ENCODE measurements at regions not wholly inside any gene's neighbourhood (a gene's known extent, or its start where the extent isn't known, plus 50 kb on each side); places are given as distances from the start of the nearest gene placed in this dataset.

DNA sequence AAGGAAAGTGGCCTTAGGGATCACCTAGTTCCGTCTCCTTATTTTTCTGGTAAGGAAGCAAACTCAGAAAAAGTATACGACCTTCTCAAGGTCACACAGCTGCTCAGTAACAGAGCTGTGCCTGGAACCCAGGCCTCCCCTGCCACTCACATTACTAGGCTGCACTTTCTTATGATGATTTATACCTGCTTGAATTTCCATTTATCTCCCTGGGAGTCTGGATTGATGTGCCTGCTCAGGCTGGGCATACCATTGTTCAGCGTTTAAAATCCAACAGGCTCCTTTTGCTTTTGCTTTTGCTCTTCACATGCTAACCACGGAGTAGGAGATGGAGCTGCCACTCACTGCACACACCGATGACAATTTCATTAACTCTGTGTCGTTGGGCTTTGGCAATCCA lies 241.0 kb downstream of the OLFM4 start:
- H3K36me3 ChIP-seq = no peaks in the 10 kb centered on the region
- intact Hi-C loops (cut with DNase I) = no loop called here
- H3K4me1 ChIP-seq = no peaks in the 10 kb centered on the region
- no peak for TF ChIP-seq POLR2A (IDR thresholded peaks at IDR 0.05)
- TF ChIP-seq, protein P1, sequence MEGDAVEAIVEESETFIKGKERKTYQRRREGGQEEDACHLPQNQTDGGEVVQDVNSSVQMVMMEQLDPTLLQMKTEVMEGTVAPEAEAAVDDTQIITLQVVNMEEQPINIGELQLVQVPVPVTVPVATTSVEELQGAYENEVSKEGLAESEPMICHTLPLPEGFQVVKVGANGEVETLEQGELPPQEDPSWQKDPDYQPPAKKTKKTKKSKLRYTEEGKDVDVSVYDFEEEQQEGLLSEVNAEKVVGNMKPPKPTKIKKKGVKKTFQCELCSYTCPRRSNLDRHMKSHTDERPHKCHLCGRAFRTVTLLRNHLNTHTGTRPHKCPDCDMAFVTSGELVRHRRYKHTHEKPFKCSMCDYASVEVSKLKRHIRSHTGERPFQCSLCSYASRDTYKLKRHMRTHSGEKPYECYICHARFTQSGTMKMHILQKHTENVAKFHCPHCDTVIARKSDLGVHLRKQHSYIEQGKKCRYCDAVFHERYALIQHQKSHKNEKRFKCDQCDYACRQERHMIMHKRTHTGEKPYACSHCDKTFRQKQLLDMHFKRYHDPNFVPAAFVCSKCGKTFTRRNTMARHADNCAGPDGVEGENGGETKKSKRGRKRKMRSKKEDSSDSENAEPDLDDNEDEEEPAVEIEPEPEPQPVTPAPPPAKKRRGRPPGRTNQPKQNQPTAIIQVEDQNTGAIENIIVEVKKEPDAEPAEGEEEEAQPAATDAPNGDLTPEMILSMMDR (IDR thresholded peaks at IDR 0.05) = no peak
- H3K9me3 ChIP-seq = no peaks in the 10 kb centered on the region
- no peak overlapping the region for H3K27ac ChIP-seq
- no peaks in the 10 kb centered on the region for H3K27me3 ChIP-seq
- 74 to 79% methylated on average over 6 of the region's 6 CpGs for WGBS, 2 donors
- no peak for DNase-seq
- H3K4me3 ChIP-seq = no peak overlapping the region

DNA sequence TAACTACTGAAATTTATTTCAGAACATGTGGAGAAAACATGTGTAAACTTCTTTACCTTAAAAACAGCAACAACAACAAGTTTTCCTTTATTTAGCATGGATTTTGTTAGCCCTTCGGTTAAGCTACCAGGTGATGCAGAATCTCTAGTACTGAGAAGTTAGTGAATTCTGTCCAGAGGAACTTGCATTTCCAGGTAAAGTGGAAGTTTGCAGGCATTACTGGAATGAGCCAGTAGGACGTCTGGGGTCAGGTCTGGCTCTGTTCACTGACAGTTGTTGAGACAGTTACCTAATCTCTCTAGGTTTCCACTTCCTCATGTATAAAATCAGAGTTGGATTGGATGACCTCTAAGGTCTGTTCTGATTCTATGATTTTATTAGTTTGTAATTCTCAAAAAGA lies 244.3 kb downstream of the OLFM4 start:
- no peak for DNase-seq
- Histone ChIP-seq H3K4me3 (no peak overlapping the region), H3K27ac (no peak overlapping the region), H3K36me3 (no peaks in the 10 kb centered on the region), H3K4me1 (no peaks in the 10 kb centered on the region), H3K9me3 (no peaks in the 10 kb centered on the region), H3K27me3 (no peaks in the 10 kb centered on the region)
- intact Hi-C loops (cut with DNase I) = no loop called here
- TF ChIP-seq POLR2A (IDR thresholded peaks at IDR 0.05) = no peak
- TF ChIP-seq, protein P1 (IDR thresholded peaks at IDR 0.05) = no peak
- 48 to 57% methylated on average over 2 of the region's 2 CpGs for WGBS, 2 donors

DNA sequence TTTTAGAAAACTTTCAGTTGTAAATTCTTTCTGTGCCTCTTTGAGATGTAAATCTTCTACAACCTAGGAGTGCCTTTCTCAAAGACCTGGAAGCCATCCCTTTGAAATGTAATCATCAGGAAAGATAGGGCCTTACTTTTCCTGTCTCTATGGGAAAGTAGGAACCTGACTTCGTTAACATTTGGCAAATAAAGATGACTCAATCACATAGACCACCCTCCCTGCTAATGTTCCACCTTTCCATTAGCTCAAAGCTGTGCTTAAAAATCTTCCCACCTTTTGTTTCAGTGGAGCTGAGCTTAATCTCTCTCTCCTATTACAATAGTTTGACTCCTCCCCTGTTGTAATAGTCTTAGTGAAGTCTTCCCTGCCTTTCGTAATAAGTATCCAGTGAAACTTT lies 247.7 kb downstream of the OLFM4 start:
- no peak overlapping the region for H3K27ac ChIP-seq
- H3K4me1 ChIP-seq = no peaks in the 10 kb centered on the region
- 25 to 30% methylated on average over 2 of the region's 2 CpGs for WGBS, 2 donors
- no peak for TF ChIP-seq POLR2A (IDR thresholded peaks at IDR 0.05)
- TF ChIP-seq, protein P1 (IDR thresholded peaks at IDR 0.05) = no peak
- H3K27me3 ChIP-seq = no peaks in the 10 kb centered on the region
- DNase-seq = no peak
- H3K36me3 ChIP-seq = no peaks in the 10 kb centered on the region
- H3K9me3 ChIP-seq = no peaks in the 10 kb centered on the region
- no peak overlapping the region for H3K4me3 ChIP-seq
- intact Hi-C loops (cut with DNase I) = no loop called here

DNA sequence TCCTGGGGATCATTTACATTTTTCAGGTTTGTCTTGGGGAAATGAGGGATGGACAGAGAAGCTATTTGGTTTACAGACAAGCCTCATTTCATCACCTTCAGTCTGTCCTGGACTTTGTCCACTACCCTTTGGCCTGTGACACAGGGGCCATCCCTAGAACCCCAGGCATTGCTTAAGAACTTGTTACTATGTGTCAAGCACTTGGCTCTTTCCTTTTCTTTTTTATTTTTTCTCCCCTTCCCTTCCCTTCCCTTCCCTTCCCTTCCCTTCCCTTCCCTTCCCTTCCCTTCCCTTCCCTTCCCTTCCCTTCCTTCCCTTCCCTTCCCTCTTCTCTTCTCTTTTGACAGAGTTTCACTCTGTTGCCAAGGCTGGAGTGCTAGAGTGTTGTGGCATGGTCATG lies 253.1 kb downstream of the OLFM4 start:
- Histone ChIP-seq H3K9me3 (no peaks in the 10 kb centered on the region), H3K27ac (no peak overlapping the region), H3K4me1 (no peaks in the 10 kb centered on the region), H3K27me3 (no peaks in the 10 kb centered on the region), H3K36me3 (no peaks in the 10 kb centered on the region), H3K4me3 (no peak overlapping the region)
- TF ChIP-seq, protein P1 (IDR thresholded peaks at IDR 0.05) = no peak
- no peak for TF ChIP-seq POLR2A (IDR thresholded peaks at IDR 0.05)
- intact Hi-C loops (cut with DNase I) = no loop called here
- no peak for DNase-seq

DNA sequence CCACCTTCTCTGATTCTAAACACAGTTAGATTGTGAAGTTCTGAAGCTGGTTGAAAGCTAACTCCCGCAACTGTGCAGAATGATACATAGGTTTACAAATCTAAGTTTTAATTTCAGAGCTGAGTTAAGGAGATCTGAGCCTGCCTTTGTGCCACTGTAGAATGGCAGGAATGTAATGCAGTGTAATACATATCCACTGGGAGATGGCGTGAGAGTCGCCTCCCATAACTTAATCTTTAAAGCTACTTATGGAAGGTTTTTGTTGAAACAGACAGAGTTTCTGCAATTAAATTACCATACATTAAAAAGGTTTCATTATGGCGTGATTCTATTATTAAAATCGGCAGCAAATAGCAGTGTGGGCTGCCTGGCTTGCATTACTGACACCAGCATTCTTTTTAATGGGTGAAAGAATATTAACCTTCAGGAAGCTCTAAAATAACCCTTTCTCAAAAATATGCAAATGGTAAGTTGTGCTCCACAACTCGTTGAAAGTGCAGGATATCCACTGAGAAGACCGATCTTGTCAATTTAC lies 257.4 kb downstream of the OLFM4 start:
- Histone ChIP-seq H3K36me3 (no peaks in the 10 kb centered on the region), H3K4me1 (no peaks in the 10 kb centered on the region), H3K27ac (no peak overlapping the region), H3K9me3 (no peaks in the 10 kb centered on the region), H3K4me3 (no peak overlapping the region), H3K27me3 (no peaks in the 10 kb centered on the region)
- 58 to 73% methylated on average over 7 of the region's 7 CpGs for WGBS, 2 donors
- TF ChIP-seq, protein P1 (IDR thresholded peaks at IDR 0.05) = no peak
- TF ChIP-seq POLR2A (IDR thresholded peaks at IDR 0.05) = no peak
- intact Hi-C loops (cut with DNase I) = no loop called here
- no peak for DNase-seq

Measured in esophagus squamous epithelium (tissue), 5 donors.